H1 (cell line): ENCODE measurements at regions not wholly inside any gene's neighbourhood (a gene's known extent, or its start where the extent isn't known, plus 50 kb on each side); places are given as distances from the start of the nearest gene placed in this dataset.

ENCODE experiments used
- CTCF ChIA-PET: fragments of 300-600 bp; sonication (Branson Sonifier 250); formaldehyde crosslinking; loops from one replicate; lab custom pipeline; 2021; ENCODE audit not compliant: partially characterized antibody; lab: Charles Lee
- POLR2A ChIA-PET: fragments of 300-600 bp; sonication (Branson Sonifier 250); formaldehyde crosslinking; loops from one replicate; lab custom pipeline; 2021; ENCODE audit warnings: inconsistent platforms; ENCODE audit not compliant: partially characterized antibody; lab: Charles Lee
- DNase-seq, 2 experiments: peaks; one replicate each; pipeline versions ENCODE4 v3.0.0 to v3.0.0-alpha.2; 2010 to 2022; ENCODE audit warnings: low spot score in 2 of 2, low read depth in 1 of 2, mixed read lengths in 1 of 2
- FAIRE-seq: peaks from 2 replicates; lab custom pipeline; 2011; peaks lifted over from hg19 to GRCh38; lab: Jason Lieb, UNC
- H2AFZ ChIP-seq: 2 replicates; pipeline ENCODE4 v1.8.1; 2012; ENCODE audit warnings: low read length, inconsistent platforms
- H2AK5ac ChIP-seq: 2 replicates; pipeline ENCODE4 v1.6.1; 2013; ENCODE audit warnings: low read depth, low read length
- H2BK120ac ChIP-seq: replicated peaks from 2 replicates; pipeline ENCODE3; 2013; ENCODE audit warnings: low read depth, low read length, inconsistent platforms
- H2BK12ac ChIP-seq: 2 replicates; pipeline ENCODE4 v1.6.1; 2013; ENCODE audit warnings: low read depth, low read length
- H2BK15ac ChIP-seq: 2 replicates; pipeline ENCODE4 v1.6.1; 2013; ENCODE audit warnings: low read length
- H2BK20ac ChIP-seq: 2 replicates; pipeline ENCODE4 v1.6.1; 2013; ENCODE audit warnings: low read length
- H2BK5ac ChIP-seq: 2 replicates; pipeline ENCODE4 v1.6.1; 2013; ENCODE audit warnings: low read depth, low read length
- H3K14ac ChIP-seq: 2 replicates; pipeline ENCODE4 v1.6.1; 2013; ENCODE audit warnings: inconsistent platforms; ENCODE audit not compliant: insufficient read length
- H3K18ac ChIP-seq: 2 replicates; pipeline ENCODE4 v1.6.1; 2013; ENCODE audit warnings: low read length; ENCODE audit errors: extremely low read depth
- H3K23ac ChIP-seq: 2 replicates; pipeline ENCODE4 v1.6.1; 2013; ENCODE audit warnings: inconsistent platforms; ENCODE audit not compliant: insufficient read length
- H3K23me2 ChIP-seq: 2 replicates; pipeline ENCODE4 v1.6.1; 2013; ENCODE audit warnings: low read depth, low read length
- H3K27ac ChIP-seq: 2 replicates; pipeline ENCODE4 v1.6.1; 2011; ENCODE audit warnings: low read depth, low read length, inconsistent platforms
- H3K27me3 ChIP-seq, 4 experiments: replicated peaks in 1 of 4; 1 replicate in 1 of 4; 2 replicates in 3 of 4; pipeline versions ENCODE4 v1.6.1 to v1.8.1; 2011 to 2013; ENCODE audit warnings: low read length in 3 of 4, mild to moderate bottlenecking in 3 of 4, inconsistent platforms in 2 of 4, mixed read lengths in 2 of 4, moderate library complexity in 1 of 4; ENCODE audit not compliant: control insufficient read depth in 3 of 4, insufficient read depth in 3 of 4; ENCODE audit errors: extremely low read depth in 1 of 4
- H3K36me3 ChIP-seq, 4 experiments: 2 replicates each; pipeline versions ENCODE4 v1.6.1 to v1.8.1; 2011 to 2013; ENCODE audit warnings: mild to moderate bottlenecking in 4 of 4, low read length in 3 of 4, moderate library complexity in 2 of 4, control low read depth in 1 of 4, inconsistent platforms in 1 of 4; ENCODE audit not compliant: insufficient read depth in 4 of 4, control insufficient read depth in 2 of 4
- H3K4ac ChIP-seq: replicated peaks from 2 replicates; pipeline ENCODE3; 2013; ENCODE audit warnings: low read length, low read depth, mixed read lengths, inconsistent platforms; ENCODE audit not compliant: insufficient read length
- H3K4me1 ChIP-seq, 4 experiments: replicated peaks in 1 of 4; 1 replicate in 1 of 4; 2 replicates in 3 of 4; pipeline versions ENCODE4 v1.6.1 to v1.8.1; 2011 to 2013; ENCODE audit warnings: low read length in 3 of 4, inconsistent platforms in 2 of 4, mixed read lengths in 1 of 4; ENCODE audit not compliant: insufficient read depth in 4 of 4, control insufficient read depth in 3 of 4
- H3K4me2 ChIP-seq, 2 experiments: 2 replicates each; pipeline versions ENCODE4 v1.6.1 to v1.8.1; 2011 to 2013; ENCODE audit warnings: low read depth in 2 of 2, low read length in 2 of 2, control low read depth in 1 of 2, inconsistent platforms in 1 of 2, mild to moderate bottlenecking in 1 of 2; ENCODE audit not compliant: insufficient read depth in 1 of 2
- H3K4me3 ChIP-seq, 4 experiments: fragments of 200-600, 300-600 bp in 1 of 4; sonication (generic), shearing (Covaris generic), sonication (Bioruptor Twin) in 1 of 4; 2 replicates each; pipeline versions ENCODE4 v1.5.1 to v1.8.1; 2011 to 2016; ENCODE audit warnings: low read length in 4 of 4, low read depth in 3 of 4, control low read depth in 2 of 4, inconsistent platforms in 2 of 4, mild to moderate bottlenecking in 2 of 4, mixed read lengths in 1 of 4, moderate library complexity in 1 of 4; ENCODE audit not compliant: insufficient read depth in 2 of 4; ENCODE audit errors: extremely low read depth in 1 of 4
- H3K56ac ChIP-seq: replicated peaks from 2 replicates; pipeline ENCODE3; 2013; ENCODE audit warnings: low read depth, mild to moderate bottlenecking, mixed read lengths, low read length, inconsistent platforms; ENCODE audit not compliant: insufficient read length
- H3K79me1 ChIP-seq: 2 replicates; pipeline ENCODE4 v1.6.1; 2013; ENCODE audit warnings: low read depth, low read length, control low read depth
- H3K79me2 ChIP-seq, 2 experiments: 2 replicates each; pipeline versions ENCODE4 v1.6.1 to v1.8.1; 2012 to 2013; ENCODE audit warnings: low read length in 2 of 2, mild to moderate bottlenecking in 2 of 2, inconsistent platforms in 1 of 2; ENCODE audit not compliant: insufficient read depth in 2 of 2, control insufficient read depth in 1 of 2
- H3K9ac ChIP-seq, 4 experiments: replicated peaks in 1 of 4; 1 replicate in 1 of 4; 2 replicates in 3 of 4; pipeline versions ENCODE4 v1.6.1 to v1.8.1; 2011 to 2013; ENCODE audit warnings: low read depth in 3 of 4, low read length in 3 of 4, control low read depth in 2 of 4, mild to moderate bottlenecking in 2 of 4, moderate library complexity in 2 of 4, inconsistent platforms in 1 of 4; ENCODE audit errors: extremely low read depth in 1 of 4
- H3K9me3 ChIP-seq, 2 experiments: 2 replicates each; pipeline versions ENCODE4 v1.6.1 to v1.8.1; 2012 to 2013; ENCODE audit warnings: mild to moderate bottlenecking in 2 of 2, moderate library complexity in 2 of 2, control low read depth in 1 of 2, inconsistent platforms in 1 of 2, low read depth in 1 of 2, low read length in 1 of 2, mixed read lengths in 1 of 2; ENCODE audit not compliant: insufficient read depth in 2 of 2
- H4K20me1 ChIP-seq, 2 experiments: replicated peaks in 1 of 2; 2 replicates each; pipeline versions ENCODE3 to v1.8.1; 2011 to 2013; ENCODE audit warnings: inconsistent platforms in 2 of 2, low read length in 2 of 2, mild to moderate bottlenecking in 1 of 2; ENCODE audit not compliant: insufficient read depth in 2 of 2, control insufficient read depth in 1 of 2
- H4K5ac ChIP-seq: 2 replicates; pipeline ENCODE4 v1.6.1; 2013; ENCODE audit warnings: low read length, low read depth, mixed read lengths, inconsistent platforms; ENCODE audit not compliant: insufficient read length
- H4K8ac ChIP-seq: 2 replicates; pipeline ENCODE4 v1.8.0; 2013; ENCODE audit warnings: mild to moderate bottlenecking, moderate library complexity, low read length, inconsistent platforms; ENCODE audit not compliant: insufficient read depth; ENCODE audit errors: extremely low read depth
- H4K91ac ChIP-seq: replicated peaks from 2 replicates; pipeline ENCODE3; 2013; ENCODE audit warnings: low read length, mixed read lengths, inconsistent platforms; ENCODE audit not compliant: insufficient read length
- ATF3 ChIP-seq: IDR thresholded peaks from 2 replicates; pipeline ENCODE4 v1.6.1; 2011; ENCODE audit warnings: low read depth, mild to moderate bottlenecking, low read length; ENCODE audit not compliant: insufficient read depth
- CEBPB ChIP-seq: IDR thresholded peaks from 2 replicates; pipeline ENCODE4 v1.6.1; 2012; ENCODE audit warnings: low read depth, low read length
- CREB1 ChIP-seq: IDR thresholded peaks from 2 replicates; pipeline ENCODE4 v1.6.1; 2012; ENCODE audit warnings: inconsistent platforms
- CTBP2 ChIP-seq: IDR thresholded peaks from 2 replicates; pipeline ENCODE4 v1.7.0; 2011; ENCODE audit warnings: borderline replicate concordance, mild to moderate bottlenecking, moderate library complexity, mixed read lengths, low read length; ENCODE audit not compliant: insufficient read depth, insufficient read length
- EZH2 ChIP-seq: fragments of 200-600 bp; sonication (generic); IDR thresholded peaks from 2 replicates; pipeline ENCODE4 v1.7.1; 2012; ENCODE audit warnings: low read depth, mild to moderate bottlenecking, moderate library complexity, low read length, inconsistent platforms; ENCODE audit not compliant: severe bottlenecking
- GABPA ChIP-seq: IDR thresholded peaks from 2 replicates; pipeline ENCODE4 v1.6.1; 2011; ENCODE audit warnings: mild to moderate bottlenecking, low read length, moderate library complexity, borderline replicate concordance; ENCODE audit not compliant: insufficient read depth
- GTF2F1 ChIP-seq: IDR thresholded peaks from 2 replicates; pipeline ENCODE4 v1.6.1; 2012; ENCODE audit warnings: low read depth, low read length, improper control_type of control experiment, borderline replicate concordance
- JUND ChIP-seq: IDR thresholded peaks from 2 replicates; pipeline ENCODE4 v1.6.1; 2011; ENCODE audit warnings: mild to moderate bottlenecking, improper control_type of control experiment, low read length
- KDM5A ChIP-seq: fragments of 200-600 bp; IDR thresholded peaks from 2 replicates; pipeline ENCODE4 v1.7.1; 2012; ENCODE audit warnings: mild to moderate bottlenecking, low read length, inconsistent platforms, mixed read lengths
- MAX ChIP-seq: IDR thresholded peaks from 2 replicates; pipeline ENCODE4 v1.6.1; 2012; ENCODE audit warnings: inconsistent platforms
- POU5F1 ChIP-seq: IDR thresholded peaks from 2 replicates; pipeline ENCODE4 v1.6.1; 2011; ENCODE audit warnings: low read depth, mild to moderate bottlenecking, low read length, moderate library complexity
- SP4 ChIP-seq: IDR thresholded peaks from 2 replicates; pipeline ENCODE4 v1.6.1; 2012; ENCODE audit warnings: low read length, inconsistent platforms
- SUZ12 ChIP-seq: fragments of 200-600 bp; sonication (generic); IDR thresholded peaks from 2 replicates; pipeline ENCODE4 v1.6.1; 2012; ENCODE audit warnings: mild to moderate bottlenecking, inconsistent platforms, low read length, moderate library complexity, mixed read lengths
- TEAD4 ChIP-seq: IDR thresholded peaks from 2 replicates; pipeline ENCODE4 v1.6.1; 2012; ENCODE audit warnings: low read depth, low read length, inconsistent platforms, mixed read lengths
- ZNF274 ChIP-seq: IDR thresholded peaks from 2 replicates; pipeline ENCODE4 v1.7.0; 2012; ENCODE audit warnings: low read length, borderline replicate concordance; ENCODE audit errors: extremely low read depth
- WGBS, 2 experiments: shearing (Covaris generic) in 1 of 2; methylation state at CpG; one replicate each; pipeline versions ENCODE4 v1.1.6 to v1.1.7; 2013 to 2015; ENCODE audit warnings: low lambda C conversion rate in 2 of 2, mixed read lengths in 2 of 2, inconsistent platforms in 1 of 2, low coverage in 1 of 2, missing lambda C conversion rate in 1 of 2; ENCODE audit not compliant: insufficient replicate concordance in 2 of 2, insufficient coverage in 1 of 2, insufficient read length in 1 of 2; ENCODE audit errors: extremely low coverage in 1 of 2, missing lambda C conversion rate in 1 of 2; 5-methylcytosine and 5-hydroxymethylcytosine counted together

GRCh38 chr2:149920389-149920788, 332.8 kb upstream of the MMADHC start:
- ChIA-PET CTCF (interaction anchor here (1.3 kb wide), 1 partner anchor 12 kb away, joined by 3 read pairs; no protein-coding TSS in a partner anchor), POLR2A (no interaction called here)
- Histone ChIP-seq H2BK20ac (no peak overlapping the region), H3K9me3 (no peaks in the 10 kb centered on the region), H2BK15ac (no peak overlapping the region), H3K4ac (no peak overlapping the region), H2AK5ac (no peak overlapping the region), H3K4me2 (no peak overlapping the region), H4K20me1 (no peaks in the 10 kb centered on the region), H4K5ac (no peak overlapping the region), H3K18ac (no peak overlapping the region), H2BK120ac (no peak overlapping the region), H4K8ac (no peak overlapping the region), H4K91ac (no peak overlapping the region), H3K23ac (no peak overlapping the region), H2AFZ (no peak overlapping the region), H3K36me3 (no peaks in the 10 kb centered on the region), H3K79me1 (no peaks in the 10 kb centered on the region), H3K56ac (no peak overlapping the region), H3K23me2 (no peaks in the 10 kb centered on the region), H3K14ac (no peak overlapping the region), H3K9ac (no peak overlapping the region), H3K27me3 (no peaks in the 10 kb centered on the region), H3K4me1 (no peaks in the 10 kb centered on the region), H3K79me2 (no peaks in the 10 kb centered on the region), H3K27ac (no peak overlapping the region), H3K4me3 (no peak overlapping the region), H2BK5ac (no peak overlapping the region), H2BK12ac (no peak overlapping the region)
- DNase-seq (no peak), FAIRE-seq (no peak)
- 83% methylated on average over 3 of the region's 3 CpGs; no CpG with 5 or more reads in 1 of the 2 experiments for WGBS, 2 experiments
- no peak for TF ChIP-seq SP4
- no peak for TF ChIP-seq KDM5A
- no peak for TF ChIP-seq SUZ12
- TF ChIP-seq CREB1, result no peak
- TF ChIP-seq POU5F1, result no peak
- no peak for TF ChIP-seq GTF2F1
- TF ChIP-seq JUND, result no peak
- no peak for TF ChIP-seq TEAD4
- TF ChIP-seq ATF3, result no peak
- no peak for TF ChIP-seq ZNF274
- no peak for TF ChIP-seq EZH2
- no peak for TF ChIP-seq MAX
- no peak for TF ChIP-seq GABPA
- no peak for TF ChIP-seq CEBPB
- no peak for TF ChIP-seq CTBP2
